ENCODE measurements at regions not wholly inside any gene's neighbourhood (a gene's known extent, or its start where the extent isn't known, plus 50 kb on each side); places are given as distances from the start of the nearest gene placed in this dataset.

- no peak for TF ChIP-seq CTCF (IDR thresholded peaks at IDR 0.05; ENCODE audit: insufficient read depth, low read length, poor library complexity, severe bottlenecking)
- TF ChIP-seq EZH2phosphoT487 (conservative IDR thresholded peaks at IDR 0.05; ENCODE audit: low read length), result no peak
Measured at GRCh38 chr18:54765636-54766375, 62.5 kb upstream of the RAB27B start.

Data from SU-DHL-6 (cell line).